ENCODE measurements at regions not wholly inside any gene's neighbourhood (a gene's known extent, or its start where the extent isn't known, plus 50 kb on each side); places are given as distances from the start of the nearest gene placed in this dataset.
A peak's percentile ranks its signal among the peaks of the same experiment; 100 is the strongest.
"Not testable (repeated sequence)": the region's sequence is repeated elsewhere in the genome, so short reads cannot be mapped to it uniquely, and the experiment has no call there.

GRCh38 chr21:39022035-39022434, 161.2 kb downstream of the PSMG1 start:
- DNase-seq: no peak

- DNase-seq: no peak
Measured at GRCh38 chr21:39021478-39021832, 161.8 kb downstream of the PSMG1 start.

DNA sequence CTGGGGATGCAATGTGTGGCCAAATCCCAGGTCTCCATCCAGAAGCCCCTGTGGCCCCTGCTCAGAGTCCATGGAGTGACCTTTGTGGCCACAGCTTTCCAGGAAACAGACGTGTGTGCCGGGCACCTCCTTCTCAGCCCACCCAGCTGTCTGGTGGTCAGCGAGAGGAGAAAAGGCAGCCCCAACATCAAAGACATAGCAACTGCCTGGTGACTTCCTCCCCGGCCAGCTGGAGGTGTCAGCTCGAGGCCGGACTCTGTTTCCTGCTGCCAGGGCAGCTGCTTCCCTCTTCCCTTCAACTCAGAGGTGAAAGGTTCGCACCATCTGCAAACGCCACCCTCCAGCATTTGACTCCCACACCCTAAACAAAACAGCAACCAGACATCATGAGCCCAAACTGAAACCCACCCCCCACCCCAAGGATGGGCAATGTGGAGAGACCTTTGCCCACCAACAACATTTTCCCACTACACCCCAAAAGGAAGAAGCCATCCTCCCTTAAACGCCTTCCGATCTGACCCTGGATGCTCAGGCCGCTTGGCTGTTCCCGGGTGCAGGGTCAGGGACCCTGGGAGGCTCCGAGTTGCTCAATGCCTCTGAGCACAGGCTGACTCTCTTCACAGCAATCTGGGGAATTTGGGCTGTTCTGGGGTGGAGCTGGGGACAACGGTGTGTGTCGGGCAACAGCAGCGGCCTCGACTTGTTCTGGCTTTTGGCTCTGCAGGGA, 162.3 kb downstream of the PSMG1 start:
- no peak for DNase-seq

GRCh38 chr21:39018730-39019129, 164.5 kb downstream of the PSMG1 start:
- DNase-seq: no peak

- DNase-seq: no peak
Measured at GRCh38 chr21:39016740-39017315, 166.4 kb downstream of the PSMG1 start.

- DNase-seq: no peak
Measured at GRCh38 chr21:39014747-39015146, 168.5 kb downstream of the PSMG1 start.

GRCh38 chr21:39012326-39013230, 170.7 kb downstream of the PSMG1 start:
- no peak for DNase-seq

GRCh38 chr21:39011911-39012310, 171.3 kb downstream of the PSMG1 start:
- no peak for DNase-seq

- no peak for DNase-seq
Measured at GRCh38 chr21:39010629-39011404, 172.4 kb downstream of the PSMG1 start.

- no peak for DNase-seq
Measured at GRCh38 chr21:39009587-39010225, 173.5 kb downstream of the PSMG1 start.

- DNase-seq: no peak
Measured at GRCh38 chr21:39007985-39008384, 175.3 kb downstream of the PSMG1 start.

DNA sequence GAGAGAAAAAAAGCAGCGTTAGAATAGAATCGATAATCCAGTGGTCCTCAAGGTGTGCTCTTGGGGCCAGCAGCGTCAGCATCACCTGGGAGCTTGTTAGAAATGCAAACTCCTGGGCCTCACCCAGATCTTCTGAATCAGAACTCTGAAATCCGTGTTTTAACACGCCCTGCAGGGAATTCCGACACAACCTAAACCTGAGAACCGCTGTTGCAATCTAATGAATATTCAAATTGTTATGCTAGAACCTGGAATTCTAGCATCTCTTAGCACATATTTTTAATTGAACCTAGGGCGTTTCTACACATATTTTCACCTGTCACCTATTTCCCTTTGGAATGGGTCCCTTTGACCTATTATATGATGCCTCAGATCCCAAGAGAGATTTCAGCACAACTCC, 175.7 kb downstream of the PSMG1 start:
- no peak for DNase-seq

DNA sequence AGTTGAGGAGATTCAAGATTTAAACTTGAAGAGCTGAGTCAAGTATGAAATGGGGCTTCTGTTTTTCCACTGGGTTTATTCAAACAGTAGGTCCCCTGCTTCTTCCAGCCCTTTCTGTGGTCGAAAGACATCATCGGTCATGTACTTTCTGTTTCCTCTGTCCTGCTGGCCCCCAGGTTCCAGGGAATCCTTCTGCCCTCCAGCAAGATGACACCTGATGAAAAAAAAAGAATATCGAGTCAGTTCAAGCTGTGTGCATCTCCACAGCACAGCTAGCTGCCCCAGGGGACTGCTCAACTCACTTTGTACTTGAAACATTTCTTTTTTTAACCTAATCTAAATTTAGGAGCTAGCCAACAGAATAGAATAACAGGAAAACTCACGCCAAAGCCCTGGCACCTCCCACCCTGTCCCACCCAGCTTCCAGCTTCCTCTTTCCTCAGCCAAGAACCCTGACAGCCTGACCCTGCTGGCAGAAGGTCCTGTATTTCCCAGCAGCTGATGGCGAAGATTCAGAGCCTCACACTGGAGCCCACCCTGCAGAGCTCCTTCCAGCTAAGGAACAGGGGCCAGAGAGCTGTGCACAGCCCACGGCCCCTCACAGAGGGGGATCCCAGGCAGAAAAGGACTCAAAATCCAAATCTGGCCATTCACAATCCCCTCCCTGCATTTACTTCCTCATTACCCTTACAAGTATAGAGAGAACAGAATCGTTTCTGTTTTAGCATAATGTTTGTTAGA, 176.5 kb downstream of the PSMG1 start:
- no peak for DNase-seq

GRCh38 chr21:39005502-39005787, 177.8 kb downstream of the PSMG1 start:
- no peak for DNase-seq

DNA sequence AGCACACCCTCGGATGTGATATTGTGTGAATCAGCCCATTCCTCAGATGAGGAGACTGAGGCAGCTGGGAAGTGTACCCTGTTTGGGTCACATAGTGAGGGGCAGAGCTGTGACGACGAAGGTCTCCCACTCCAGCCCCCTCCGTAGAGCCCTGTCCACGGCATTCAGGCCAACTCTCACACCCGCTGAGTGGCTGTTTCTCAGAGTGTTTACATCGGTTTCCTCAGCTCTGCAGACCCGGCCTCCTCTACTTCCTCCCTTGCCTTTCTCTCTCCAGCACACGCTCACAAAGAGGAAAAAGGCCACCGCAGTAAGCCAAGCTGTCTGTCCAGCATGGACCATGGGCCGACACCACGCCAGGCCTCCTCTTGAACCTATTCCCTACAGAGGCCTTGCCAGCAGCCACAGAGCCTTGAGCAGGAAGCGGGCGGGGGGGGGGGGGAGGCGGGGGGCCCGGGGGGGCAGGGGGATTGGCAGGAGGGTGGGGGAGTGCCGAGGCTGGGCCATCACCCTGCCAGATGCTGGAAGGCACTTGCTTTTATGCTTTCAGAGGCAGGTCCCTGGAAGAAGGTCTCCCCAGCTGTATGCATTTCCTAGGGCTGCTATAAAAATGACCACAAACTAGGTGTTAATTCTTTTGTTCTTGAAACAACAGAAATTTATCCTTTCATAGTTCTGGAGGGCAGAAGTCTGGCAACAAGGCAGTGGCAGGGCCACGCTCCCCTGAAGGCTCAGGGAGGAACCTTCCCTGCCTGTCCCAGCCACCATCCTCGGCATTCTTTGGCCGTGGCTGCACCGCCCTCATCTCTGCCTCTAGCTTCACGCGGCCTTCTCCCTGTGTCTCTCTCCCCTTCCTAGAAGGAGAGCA, 178.4 kb downstream of the PSMG1 start:
- no peak for DNase-seq

- DNase-seq: no peak
Measured at GRCh38 chr21:39003982-39004633, 179.1 kb downstream of the PSMG1 start.

DNA sequence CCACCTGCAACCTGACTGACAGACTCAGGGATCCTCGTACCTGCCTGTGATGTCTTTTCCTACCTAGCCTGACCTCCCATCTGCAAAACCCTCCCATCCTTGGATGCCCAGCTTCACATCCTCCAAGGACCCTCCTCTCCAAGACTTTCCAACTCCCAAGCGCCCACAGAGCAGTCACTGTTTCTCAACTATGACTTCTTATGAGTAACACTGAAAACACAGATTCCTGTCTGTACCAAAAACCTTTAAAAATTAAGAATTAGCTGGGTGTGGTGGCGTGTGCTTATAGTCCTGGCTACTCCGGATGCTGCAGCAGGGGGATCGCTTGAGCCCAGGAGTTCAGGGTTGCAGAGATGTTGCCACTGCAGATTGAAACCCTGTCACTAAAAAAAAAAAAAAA, 181.9 kb downstream of the PSMG1 start:
- no peak for DNase-seq

- peak; percentile 15 to 41 for DNase-seq
Measured at GRCh38 chr21:39000496-39000895, 182.8 kb downstream of the PSMG1 start.

DNA sequence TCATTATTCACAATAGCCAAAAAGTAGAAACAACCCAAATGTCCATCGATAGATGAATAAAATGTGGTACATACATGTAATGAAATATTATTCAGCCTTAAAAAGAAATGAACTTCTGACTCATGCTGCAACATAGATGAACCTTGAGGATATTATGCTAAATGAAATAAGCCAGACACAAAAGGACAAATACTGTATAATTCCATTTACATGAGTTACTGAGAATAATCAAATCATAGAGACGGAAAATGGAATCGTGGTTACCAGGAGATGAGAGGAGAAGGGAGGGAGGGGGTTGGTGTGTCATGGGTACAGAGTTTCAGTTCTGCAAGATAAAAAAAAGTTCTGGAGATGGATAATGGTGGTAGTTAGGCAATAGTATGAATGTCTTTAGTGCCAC, 184.1 kb downstream of the PSMG1 start:
- DNase-seq: no peak

DNA sequence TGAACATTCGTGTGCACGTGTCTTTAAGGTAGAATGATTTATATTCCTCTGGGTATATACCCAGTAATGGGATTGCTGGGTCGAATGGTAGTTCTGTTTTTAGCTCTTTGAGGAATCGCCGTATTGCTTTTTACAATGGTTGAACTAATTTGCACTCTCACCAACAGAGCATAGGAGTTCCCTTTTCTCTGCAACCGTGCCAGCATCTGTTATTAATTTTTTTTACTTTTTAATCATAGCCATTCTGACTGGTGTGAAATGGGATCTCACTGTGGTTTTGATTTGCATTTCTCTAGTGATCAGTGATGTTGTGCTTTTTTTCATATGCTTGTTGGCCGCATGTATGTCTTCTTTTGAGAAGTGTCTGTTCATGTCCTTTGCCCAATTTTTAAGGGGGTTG, 185.0 kb downstream of the PSMG1 start:
- not testable (repeated sequence) for DNase-seq

DNA sequence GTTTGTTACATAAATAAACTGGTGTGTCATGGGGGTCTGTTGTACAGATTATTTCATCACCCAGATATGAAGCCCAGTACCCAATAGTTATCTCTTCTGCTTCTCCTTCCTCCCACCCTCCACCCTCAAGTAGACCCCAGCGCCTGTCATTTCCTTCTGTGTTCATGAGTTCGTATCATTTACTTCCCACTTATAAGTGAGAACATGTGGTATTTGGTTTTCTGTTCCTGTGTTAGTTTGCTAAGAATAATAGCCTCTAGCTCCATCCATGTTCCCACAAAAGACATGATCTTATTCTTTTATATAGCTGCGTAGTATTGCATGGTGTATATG, 185.4 kb downstream of the PSMG1 start:
- not testable (repeated sequence) for DNase-seq

Measured in activated CD4-positive, alpha-beta T cell treated with anti-CD3 and anti-CD28 coated beads, Interleukin-2, amount 50 U/mL, for 48 hours (primary cell).